GM18867 (cell line): ENCODE measurements at regions not wholly inside any gene's neighbourhood (a gene's known extent, or its start where the extent isn't known, plus 50 kb on each side); places are given as distances from the start of the nearest gene placed in this dataset.

Experiments used
- ATAC-seq: cut with Tn5 transposase; IDR thresholded peaks from one replicate; pipeline ENCODE4 v1.9.1; 2021; ENCODE audit warnings: mild to moderate bottlenecking, moderate library complexity; ENCODE audit not compliant: unreplicated experiment

DNA sequence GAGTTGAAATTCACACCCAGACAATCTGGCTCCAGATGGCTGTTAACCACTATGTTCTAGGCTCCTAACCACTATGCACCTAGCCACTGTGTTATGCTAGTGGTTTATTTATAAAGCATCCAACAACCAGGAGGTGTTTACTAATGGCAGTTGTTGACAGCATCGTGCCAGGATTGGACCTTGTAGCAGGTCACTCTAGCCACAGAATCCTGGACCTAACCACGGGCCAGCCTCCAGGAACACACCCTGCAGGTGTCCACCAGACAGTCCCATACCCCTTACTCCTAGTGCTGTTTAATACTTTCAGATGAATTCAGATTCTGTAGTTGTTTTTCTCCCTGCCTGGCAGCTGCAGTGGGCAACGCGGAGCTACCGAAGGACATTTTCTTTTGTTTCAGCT is 109.4 kb upstream of the MYL2 start:
- no peak for ATAC-seq

DNA sequence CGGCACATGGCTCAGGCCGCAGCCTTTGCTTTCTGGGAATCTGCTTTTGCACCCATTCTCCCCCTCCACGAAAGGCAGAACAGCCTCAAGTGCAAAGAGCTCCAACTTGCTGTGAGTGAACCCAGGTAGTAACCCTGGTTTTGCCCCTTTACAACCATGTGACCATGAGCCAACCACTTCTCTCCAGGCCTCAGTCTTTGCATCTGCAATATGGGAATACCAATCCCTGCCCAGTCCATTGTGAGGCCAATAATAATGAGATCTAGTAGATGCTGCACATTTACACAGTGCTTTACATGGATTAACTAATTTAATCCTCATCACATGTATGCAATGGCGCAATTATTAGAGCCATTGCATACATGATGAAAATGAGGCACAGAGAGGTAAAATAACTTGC is 108.9 kb upstream of the MYL2 start:
- no peak for ATAC-seq

DNA sequence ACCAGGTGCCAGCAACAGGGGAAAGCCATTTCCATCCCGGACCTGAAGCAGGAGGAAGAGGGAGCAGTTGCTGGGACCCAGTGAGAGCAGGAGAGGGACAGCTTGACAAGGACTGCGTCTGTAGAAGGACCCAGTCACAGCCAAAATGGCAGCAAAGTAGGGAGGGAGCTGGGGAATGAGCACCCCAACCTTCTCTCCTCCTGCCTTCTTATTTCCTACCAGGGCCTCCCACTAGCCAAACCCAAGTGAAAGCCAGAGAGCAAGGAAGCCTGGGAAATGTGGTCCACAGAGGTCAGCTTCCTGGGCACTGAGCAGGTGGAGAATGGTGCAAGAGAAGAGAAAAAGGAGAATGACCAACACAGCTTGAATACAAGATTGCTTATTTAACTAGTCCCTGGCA is 108.5 kb upstream of the MYL2 start:
- no peak for ATAC-seq

DNA sequence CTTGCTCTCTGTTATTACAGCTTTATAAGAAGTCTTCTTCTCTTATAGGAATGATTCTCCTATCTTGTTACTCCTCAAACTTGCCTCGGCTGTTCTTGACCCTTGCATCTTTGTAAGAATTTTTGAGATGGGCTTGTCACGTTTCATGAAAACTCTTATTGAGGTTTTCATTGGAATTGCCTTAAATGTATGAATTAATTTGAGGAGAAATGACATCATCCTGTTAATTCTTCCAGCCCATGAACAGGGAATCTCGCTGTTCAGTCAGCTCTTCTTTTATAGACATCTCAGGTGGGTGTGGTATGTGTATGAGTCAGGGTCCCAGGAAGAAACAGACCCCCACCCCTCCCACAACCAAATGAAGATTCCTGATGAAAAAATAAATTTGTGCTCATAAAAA is 107.1 kb upstream of the MYL2 start:
- ATAC-seq: no peak

DNA sequence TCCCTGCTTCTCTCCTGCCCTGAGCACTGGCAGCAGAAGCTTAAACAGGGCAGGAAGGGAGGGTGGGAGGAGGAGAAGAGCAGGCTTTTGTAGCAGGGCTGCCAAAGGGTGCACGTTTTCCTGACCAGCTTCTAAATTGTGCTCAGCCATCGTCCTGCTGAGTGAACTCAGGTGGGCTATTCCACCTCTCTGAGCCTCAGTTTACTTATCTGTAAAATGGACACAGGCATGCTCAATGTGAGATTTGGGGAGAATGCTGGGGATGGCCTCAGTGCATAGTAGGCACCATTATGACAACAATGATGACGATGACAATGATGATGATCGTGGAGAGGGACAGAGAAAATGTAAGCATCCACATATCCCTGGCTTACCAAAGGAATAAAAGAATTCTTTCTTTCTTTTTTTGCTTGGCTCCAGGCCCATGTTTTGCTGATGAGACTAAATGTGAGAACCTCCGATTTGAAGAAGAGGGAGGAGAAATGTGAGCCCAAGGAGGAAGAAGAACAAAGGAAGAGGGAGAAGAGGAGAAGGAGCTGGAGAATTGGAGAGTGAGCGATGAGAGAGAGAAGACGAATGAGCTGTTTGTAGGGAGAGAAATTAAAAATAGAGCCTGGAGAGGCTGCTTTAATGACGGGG is 105.5 kb upstream of the MYL2 start:
- no peak for ATAC-seq

DNA sequence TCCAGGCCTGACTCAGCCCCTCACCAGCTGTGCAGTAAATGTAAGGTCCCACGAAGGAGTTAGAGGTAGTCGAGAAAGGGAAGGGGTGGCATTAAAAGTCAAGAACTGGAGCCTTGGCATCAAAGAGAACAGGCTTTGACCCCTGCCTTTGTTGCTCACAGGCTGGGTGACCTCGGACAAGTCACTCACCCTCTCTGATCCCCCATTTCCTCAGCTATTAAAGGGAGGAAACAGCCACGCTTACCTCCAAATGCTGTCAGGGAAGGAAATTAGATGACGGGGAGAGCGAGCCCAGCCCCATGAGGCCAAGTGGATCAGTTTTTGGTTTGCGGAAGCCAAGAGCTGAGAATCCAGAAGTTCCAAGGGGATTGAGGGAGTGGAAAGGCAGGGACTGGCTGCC is 104.9 kb upstream of the MYL2 start:
- ATAC-seq: no peak

DNA sequence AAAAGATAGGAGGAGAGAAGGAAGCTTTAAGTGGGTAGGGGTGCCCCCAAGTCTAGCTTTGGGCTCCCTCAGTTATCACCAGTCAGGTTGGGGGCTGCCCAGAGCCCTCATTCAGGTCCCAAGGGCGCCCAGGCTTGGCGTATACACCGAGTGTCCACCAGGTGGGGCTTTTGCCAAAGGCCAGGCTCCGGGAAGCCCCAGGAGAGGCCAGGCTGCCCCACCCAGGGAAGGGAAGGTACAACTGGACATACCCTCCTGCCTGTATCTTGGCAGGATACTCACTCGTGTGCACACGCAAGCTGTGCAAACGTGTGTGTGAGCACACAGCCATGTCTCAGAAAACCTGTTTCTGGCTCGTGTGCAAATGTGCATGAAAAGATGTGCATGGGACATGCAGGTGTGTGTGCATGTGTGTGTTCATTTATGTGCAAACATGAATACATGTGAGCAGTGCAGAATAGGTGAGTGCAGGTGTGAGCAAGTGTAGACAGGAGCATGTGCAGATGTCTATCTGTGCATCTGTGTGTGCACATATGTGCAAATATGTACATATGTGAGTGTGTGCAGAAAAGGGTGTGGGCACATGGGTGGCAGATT is 103.9 kb upstream of the MYL2 start:
- ATAC-seq: no peak

DNA sequence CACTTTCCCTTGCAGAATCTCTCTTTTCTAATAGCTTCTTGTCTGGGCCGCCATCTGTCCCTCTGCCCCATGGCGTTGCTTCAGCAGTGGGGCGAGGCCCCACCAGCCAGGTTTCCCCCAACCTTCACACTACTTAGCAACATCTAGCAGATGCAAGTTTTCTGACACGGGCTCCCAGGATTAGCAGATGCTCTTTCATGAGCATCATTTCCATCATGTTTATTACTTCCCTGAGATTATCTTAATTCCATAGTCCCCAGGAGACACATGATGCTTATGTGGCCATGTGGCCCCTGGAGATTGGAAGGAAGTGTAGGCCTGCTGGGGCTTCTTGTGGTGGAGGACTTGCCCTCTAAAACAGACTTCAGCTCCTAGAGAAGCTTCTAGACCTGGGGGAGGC is 102.0 kb upstream of the MYL2 start:
- ATAC-seq: no peak

DNA sequence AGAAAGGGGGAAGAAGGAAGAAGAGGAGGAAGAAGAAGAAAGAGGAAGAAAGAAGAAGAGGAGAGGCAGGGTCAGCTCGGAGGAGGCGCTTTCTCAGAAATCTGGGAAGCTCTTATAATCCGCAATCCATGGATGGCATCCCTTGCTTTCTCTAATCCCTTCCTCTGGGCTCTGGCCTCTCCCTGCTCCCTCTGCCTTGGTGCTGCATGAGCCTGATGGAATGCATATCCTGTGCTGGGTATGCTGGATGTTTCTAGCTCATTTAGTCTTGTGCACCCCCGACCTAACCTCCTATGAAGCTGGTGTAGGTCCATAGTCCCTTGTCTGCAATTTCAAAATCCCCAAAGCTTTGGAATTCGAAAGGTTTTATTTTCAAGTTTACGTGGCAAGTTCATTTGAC is 94.2 kb upstream of the MYL2 start:
- ATAC-seq: no peak

DNA sequence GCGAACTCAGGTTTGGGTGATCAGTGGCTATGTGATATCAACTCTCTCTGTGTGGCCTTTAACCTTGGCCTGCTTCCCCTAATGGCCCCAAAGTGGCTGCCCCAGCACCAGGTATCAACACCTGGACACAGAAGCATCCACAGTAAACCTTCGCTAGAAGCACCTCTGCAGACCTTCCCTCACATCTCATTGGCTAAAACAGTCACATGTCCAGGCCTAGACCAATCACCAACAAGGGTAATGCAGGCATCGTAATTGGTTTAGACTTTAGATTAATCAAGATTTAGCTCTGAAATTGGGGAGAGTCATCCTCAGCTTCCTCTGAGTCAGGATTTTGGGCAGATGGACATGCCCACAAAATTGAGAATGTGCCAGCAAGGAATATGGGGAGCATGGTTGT is 92.5 kb upstream of the MYL2 start:
- no peak for ATAC-seq

DNA sequence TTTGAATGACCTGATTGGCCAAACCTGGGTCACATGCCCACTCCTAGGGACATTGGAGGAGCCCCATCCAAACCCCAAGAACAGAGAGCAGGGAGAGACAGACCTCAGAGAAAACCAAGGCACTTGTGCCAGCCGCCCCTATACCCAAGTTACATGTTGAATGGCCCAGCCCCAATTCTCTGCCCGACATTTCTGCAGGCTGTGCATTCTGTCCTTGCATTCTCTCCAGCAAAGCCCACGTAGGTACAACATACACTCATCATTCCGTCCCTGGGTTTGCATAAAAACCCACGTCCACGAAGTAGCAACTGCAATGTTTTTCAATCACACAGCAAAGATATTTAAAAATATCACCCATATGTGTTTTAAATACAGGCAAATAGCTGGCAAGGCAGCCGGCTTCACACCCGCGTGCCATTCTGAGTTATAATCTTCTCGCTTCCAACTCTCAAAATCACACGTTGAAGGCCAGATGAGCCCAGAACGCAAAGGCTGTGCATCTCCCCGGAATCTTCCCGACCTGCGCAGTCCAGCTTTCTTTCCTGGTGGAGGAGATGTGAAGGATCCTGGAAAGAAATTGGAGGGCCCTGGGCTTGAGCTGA is 91.7 kb upstream of the MYL2 start:
- ATAC-seq: no peak

DNA sequence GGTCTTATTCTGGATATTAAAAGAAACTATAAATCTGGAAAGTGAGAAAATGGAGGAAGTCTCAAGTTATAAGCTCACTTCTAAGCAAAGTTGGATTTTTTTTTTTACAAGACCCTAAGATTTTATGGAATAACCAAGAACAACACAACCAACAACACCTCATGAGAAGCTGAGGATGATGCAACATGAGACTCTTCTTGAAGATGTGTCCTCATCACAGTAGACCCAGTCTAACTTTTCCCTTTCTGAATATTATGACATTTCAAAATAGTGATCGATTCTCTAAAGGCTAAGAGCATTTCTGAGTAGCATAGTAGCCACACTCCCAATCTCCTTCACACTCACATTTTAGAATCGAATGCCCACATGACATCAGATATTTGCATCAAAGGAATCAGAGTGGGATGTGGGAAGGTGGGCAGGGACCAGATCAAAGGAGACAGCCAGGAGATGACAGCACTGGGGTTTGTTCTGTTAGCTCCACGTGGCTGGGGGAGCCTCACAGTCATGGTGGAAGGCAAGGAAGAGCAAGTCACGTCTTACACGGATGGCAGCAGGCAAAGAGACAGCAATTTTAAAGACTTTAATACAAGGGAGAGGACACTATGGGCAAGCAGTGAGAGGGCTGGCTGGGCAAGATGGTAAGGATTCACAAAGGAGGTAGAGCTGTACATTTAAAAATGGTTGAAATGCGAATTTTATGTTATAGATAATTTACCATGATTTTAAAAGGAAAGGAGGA is 90.7 kb upstream of the MYL2 start:
- ATAC-seq: no peak

DNA sequence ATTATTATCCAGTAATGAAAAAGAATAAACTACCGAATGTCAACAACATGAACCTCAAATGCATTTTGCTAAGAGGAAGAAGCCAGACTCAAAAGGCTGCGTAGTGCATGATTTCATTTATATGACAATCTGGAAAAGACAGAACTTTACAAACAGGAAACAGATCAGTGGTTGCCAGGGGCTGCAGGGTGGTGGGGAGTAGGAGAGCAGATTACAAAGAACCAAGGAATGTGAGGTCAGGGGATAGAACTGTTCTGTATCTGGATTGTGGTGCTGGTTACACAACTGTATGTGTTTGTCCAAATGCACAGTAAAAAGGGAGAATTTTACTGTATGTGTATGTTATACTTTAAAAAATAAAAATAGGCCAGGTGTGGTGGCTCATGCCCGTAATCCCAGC is 89.7 kb upstream of the MYL2 start:
- no peak for ATAC-seq

DNA sequence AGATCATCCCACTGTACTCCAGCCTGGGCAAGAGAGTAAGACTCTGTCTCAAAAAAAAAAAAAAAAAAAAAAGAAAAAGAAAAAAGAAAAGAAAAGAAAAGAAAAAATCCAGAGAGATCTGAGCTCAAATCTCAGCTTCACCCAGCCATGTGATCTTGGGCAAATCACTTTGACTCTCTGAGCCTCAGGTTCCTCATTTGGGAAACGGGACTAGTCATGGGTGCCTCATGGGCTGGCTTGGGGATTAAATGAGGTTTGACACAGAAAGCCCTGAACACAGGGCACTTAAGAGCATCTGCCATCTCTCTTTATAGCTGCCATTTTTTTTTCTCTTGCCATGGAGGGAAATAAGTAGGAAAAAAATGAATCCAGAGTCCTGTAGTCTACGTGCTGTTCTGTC is 86.2 kb upstream of the MYL2 start:
- ATAC-seq: no peak

DNA sequence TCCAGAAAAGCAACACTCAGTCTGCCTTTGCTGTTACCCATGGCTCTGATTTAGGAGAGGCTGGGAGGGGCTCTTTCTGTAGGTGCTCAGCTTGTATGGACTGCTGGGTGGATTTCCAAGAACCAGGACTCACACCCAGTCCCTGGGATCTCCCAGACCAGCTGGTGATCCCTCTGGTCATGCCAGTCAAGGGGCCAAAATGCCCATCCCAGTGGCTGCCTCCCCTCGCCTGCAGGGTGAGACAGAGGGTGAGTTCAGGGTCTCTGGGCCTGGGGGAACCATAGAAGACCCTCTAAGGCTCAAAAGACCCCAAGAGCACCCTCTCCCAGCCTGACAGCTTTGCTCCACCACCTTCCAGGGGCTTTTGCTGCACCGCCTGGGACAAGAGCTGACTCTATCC is 78.6 kb upstream of the MYL2 start:
- no peak for ATAC-seq

DNA sequence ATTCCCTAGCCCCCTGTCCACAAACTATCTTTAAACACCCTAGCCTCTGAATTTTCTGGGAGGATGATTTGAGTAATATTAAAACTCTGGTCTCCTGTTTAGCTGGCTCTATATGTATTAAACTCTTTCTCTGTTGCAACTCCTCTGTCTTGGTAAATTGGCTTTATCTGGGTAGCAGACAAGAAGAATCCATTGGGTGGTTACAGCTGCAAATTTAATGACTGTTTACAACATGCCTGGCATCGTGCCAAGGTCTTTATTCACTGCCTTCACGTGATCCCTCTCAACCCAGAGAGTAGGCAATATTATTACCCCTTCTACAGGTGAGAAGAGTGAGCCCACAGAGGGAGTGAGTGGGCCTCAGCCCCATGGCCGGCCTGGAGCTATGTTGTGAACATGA is 77.8 kb upstream of the MYL2 start:
- no peak for ATAC-seq

DNA sequence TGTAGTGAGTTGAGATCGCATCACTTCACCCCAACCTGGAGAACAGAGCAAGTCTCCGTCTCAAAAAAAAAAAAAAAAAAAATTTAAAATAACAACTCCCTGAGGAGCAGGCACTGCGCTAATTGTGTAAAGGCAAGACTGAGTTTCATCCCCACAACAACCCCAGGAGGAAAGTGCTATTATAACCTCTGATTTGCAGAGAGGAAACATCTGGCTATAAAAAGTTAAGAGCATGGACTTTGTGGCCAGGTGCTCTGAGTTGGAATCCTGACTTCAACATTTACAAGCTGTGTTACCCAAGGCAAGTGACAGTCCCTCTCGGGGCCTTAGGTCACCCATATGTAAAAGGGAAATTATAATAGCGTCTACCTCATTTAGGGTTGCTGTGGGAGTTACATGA is 76.0 kb upstream of the MYL2 start:
- no peak for ATAC-seq

DNA sequence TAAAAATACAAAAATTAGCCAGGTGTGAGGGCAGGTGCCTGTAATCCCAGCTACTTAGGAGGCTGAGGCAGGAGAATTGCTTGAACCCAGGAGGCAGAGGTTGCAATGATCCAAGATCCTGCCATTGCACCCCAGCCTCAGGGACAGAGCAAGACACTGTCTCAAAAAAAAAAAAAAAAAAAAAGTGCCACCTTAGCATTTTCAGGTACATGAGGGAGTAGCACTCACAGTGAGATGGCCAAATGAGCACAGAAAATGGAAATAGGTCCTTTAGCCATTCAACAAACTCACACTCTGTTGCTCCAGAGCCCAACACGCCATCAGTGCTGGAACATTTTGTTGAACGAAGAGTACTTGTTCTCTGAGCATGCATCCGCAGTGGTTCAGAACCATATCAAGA is 75.2 kb upstream of the MYL2 start:
- no peak for ATAC-seq

DNA sequence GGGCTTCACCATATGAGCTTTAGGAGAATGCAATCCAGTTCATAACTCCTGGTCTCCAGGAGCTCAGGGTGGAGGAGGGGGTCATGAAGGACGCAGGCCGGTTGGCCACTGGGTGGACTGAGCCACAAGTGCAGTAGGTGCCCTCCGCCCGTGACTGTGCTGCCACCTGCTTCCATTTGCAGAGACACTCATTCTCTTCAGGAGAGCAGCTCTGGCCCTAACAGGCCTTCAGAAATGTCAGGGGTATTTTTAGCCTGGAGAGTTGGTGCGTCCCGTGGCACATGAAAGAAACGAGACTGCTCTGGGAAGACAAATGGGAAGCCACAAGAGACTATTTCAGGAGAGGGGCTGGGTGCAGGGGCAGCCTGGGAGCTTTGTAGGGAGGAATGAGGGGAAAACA is 74.6 kb upstream of the MYL2 start:
- no peak for ATAC-seq

DNA sequence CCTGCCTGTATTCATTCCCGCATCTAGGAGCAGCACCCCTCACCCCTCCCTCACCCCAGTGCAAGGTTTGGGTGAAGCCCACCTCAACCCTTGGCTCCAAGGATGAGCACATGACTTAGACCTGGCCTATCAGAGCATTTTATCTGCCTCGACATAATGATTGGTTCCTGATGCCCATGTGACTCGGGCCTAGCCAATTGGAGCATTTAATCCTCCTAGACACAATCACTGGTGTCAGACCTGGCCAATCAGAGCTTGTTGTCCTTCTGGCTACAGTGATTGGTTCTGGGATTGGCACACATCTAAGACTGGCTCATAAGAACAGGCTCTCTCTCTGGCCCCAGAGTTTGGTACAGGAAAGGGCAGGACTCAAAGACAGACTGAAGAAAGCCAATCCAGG is 73.1 kb upstream of the MYL2 start:
- ATAC-seq: no peak

DNA sequence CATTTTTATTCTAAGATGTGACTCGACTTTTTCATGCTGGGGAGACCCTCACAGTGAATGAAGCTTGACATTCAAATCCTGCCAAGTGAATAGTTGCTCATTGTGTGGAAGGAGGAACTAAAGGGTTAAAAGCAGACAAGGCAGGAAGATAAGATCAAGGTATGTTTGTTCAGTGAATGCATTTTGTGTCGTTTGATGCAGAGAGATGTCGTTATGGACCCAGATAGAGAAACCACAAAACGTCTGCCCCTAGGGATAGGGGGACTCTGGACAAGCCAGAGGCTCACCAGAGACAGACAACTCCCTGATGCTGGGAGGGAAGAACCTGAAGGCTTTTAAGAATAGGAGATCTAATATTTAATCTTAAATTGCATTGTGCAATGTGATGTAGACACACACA is 72.5 kb upstream of the MYL2 start:
- ATAC-seq: no peak

DNA sequence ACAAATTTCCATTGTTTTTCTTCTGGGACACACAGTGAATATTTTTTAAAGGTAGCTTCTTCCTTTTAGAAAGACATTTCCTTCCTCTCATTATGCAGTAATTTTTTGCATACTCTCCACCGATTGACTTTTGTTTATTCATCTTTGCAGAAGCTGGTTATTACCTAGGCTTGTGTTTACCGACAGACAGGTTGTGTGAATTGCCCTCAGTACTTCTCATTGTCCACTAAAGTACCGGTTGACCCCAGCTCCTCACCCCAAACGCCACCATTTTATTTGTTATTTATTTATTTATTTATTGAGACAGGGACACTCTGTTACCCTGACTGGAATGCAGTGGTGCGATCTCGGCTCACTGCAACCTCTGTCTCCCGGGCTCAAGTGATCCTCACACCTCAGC is 63.4 kb upstream of the MYL2 start:
- ATAC-seq: no peak
